ENCODE measurements at regions not wholly inside any gene's neighbourhood (a gene's known extent, or its start where the extent isn't known, plus 50 kb on each side); places are given as distances from the start of the nearest gene placed in this dataset.

- no peak for DNase-seq (ENCODE audit: low read depth in 2 of 2)
Measured at GRCh38 chr11:28483072-28483867, 375.1 kb downstream of the METTL15 start.

GRCh38 chr11:28482666-28483065, 374.5 kb downstream of the METTL15 start:
- DNase-seq (ENCODE audit: low read depth in 2 of 2), result no peak

GRCh38 chr11:28481616-28482480, 373.7 kb downstream of the METTL15 start:
- DNase-seq (ENCODE audit: low read depth in 2 of 2), result no peak

DNA sequence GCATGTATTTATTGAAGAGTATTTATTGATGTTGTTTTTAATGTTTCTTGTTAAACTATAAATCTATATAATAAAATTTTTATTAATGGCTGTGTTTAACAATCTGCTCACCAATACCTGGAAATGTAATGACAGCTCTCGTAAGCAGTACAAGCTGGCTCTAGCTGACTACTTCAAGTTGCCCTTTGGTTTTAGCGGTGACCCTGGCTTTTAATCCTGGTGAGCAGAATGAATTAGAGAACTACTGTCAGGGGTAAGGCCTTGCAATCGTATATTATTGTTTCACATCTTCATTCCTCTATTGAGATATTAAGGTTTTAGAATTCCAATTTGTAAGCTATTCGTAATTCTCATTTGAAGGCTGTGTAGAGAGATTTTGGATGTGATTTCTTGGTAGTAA, 372.2 kb downstream of the METTL15 start:
- no peak for DNase-seq (ENCODE audit: low read depth in 2 of 2)

- no peak for DNase-seq (ENCODE audit: low read depth in 2 of 2)
Measured at GRCh38 chr11:28476864-28477263, 368.7 kb downstream of the METTL15 start.

DNA sequence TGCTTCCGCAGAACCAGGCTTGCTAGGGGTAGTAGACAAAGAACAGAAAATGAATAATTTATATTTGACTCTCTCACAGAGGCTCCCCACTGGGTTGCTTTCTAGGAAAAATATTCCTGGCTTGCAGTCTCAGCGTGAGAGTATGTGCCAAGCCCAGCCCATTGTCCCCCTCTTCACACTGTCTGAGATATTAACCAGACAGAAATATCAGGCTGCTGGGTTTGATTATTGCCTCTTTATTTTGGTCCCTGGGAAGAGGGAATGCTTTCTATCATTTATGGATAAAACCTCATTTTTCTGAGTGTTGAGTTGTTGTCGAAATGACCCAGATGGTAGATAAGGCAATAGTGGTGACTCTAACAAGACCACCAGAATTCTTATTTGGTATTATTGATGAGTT, 367.9 kb downstream of the METTL15 start:
- no peak for DNase-seq (ENCODE audit: low read depth in 2 of 2)

DNA sequence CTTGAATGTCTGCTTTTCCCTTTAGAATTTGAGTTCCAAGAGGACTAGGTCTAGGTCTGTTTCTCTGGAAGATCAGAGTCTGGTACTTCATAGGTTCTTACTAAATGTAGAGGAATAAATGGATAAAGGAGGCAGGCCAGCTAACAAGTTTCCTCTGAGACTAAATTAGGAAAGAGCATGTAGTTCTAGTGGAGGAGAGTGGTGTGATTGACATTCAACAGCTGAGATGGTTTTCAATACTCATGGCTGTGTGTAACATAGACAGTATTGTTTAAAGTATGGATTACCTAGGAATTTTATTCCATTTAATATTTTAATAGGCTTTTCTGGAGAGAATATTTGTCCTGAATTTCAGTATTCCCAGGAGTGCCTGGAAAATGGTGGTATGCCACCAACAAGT, 364.7 kb downstream of the METTL15 start:
- no peak for DNase-seq (ENCODE audit: low read depth in 2 of 2)

GRCh38 chr11:28471537-28471936, 363.3 kb downstream of the METTL15 start:
- DNase-seq (ENCODE audit: low read depth in 2 of 2), result no peak

DNA sequence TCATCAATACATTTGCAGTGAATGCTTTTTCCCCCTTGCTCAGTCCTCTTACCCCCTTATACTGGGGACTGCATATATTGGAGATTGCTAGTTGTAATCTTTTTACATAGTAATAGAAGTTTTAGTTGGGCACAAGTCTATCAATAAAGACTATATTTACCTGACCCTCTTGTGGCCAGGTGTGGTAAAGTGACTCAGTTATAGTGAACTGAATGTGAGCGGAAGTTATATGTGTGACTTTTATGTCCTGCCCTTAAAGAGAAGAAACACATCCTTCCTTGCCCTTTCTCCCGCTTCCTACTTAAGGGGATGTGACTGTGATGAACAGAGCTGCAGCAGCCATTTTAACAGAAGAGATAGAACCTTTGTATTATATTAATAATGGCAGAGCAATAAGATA, 362.0 kb downstream of the METTL15 start:
- DNase-seq (ENCODE audit: low read depth in 2 of 2), result no peak

GRCh38 chr11:28466506-28466905, 358.3 kb downstream of the METTL15 start:
- no peak for DNase-seq (ENCODE audit: low read depth in 2 of 2)

DNA sequence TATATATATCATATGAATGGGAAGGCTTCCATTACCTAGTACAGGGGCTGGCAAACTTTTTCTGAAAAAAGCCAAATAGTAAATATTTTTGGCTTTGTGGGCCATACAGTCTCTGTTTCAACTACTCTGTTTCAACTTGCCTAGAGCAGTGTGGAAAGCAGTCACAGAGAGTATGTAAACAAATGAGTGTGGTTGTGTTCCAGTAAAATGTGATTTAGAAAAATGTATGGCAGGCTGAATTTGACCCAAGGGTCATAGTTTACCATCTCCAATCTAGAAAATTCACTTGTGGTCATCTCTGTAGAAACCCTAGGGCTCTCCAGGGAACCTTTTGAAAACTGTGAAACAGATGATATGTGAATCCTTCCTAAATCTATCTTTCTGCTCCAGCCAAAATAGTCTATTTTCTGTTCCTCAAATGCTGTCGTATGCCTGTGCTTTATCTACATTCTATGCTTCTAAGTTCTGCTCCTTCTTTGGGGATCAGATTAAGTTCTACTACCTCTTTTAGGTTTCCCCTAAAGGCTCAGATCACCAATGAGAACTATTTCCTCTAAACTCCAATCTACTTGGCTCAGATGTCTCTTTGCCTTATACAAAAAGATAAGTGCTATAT, 356.2 kb downstream of the METTL15 start:
- no peak for DNase-seq (ENCODE audit: low read depth in 2 of 2)

DNA sequence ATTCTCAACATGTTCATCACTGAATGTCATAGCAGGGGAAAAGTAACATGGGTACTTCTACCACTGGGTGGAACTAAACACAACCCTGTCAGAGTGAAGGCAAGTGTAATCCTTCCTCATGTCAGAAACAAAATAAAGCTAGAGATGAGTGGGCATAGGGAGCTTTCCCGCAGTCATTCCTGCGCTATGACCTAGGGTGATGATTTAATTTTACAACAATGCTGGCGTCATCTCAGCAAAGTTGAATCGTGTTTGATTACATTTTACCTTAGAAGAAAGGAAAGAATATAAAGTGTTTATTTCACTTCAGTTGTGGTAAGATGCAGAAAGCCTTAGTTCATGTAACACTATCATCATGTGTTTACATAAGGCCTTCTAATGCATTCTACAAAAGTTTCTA, 355.6 kb downstream of the METTL15 start:
- DNase-seq (ENCODE audit: low read depth in 2 of 2), result no peak

DNA sequence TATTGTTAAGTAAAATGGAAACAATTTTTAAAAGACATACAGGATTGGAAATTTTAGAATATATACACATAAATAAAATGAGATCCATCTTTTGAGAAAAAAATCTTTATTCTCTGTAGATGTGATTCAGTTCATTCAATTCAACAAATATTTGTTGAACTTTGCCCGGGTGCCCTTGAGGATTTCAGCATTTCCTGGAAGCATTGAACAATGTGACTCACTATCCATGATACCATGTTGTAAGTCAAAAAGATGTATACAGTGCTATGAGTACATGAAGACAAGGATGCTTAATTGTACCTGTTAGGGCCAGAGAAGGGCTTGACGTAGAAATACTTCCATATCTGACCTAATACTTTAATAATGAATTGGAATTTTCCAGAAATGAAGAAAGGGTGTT, 353.7 kb downstream of the METTL15 start:
- no peak for DNase-seq (ENCODE audit: low read depth in 2 of 2)

GRCh38 chr11:28461338-28461737, 353.1 kb downstream of the METTL15 start:
- no peak for DNase-seq (ENCODE audit: low read depth in 2 of 2)

GRCh38 chr11:28460348-28460747, 352.2 kb downstream of the METTL15 start:
- no peak for DNase-seq (ENCODE audit: low read depth in 2 of 2)

DNA sequence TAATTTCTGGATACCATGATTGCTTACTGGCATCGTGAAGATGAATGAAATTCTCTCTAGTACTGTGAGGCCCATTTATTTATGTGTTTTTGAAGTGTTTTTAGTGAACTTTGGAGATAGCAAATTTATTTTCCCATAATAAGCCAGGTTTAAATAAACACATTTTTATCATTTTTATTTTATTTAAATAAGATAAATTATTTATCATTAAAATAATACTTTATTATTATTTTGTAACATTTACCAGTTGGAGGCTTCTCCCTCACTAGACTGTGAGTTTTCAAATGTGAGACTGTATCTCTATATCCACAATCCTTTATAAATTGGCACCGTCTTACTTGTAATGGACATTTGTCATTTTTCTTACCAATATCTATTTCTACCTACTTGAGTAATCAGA, 351.7 kb downstream of the METTL15 start:
- DNase-seq (ENCODE audit: low read depth in 2 of 2), result no peak

DNA sequence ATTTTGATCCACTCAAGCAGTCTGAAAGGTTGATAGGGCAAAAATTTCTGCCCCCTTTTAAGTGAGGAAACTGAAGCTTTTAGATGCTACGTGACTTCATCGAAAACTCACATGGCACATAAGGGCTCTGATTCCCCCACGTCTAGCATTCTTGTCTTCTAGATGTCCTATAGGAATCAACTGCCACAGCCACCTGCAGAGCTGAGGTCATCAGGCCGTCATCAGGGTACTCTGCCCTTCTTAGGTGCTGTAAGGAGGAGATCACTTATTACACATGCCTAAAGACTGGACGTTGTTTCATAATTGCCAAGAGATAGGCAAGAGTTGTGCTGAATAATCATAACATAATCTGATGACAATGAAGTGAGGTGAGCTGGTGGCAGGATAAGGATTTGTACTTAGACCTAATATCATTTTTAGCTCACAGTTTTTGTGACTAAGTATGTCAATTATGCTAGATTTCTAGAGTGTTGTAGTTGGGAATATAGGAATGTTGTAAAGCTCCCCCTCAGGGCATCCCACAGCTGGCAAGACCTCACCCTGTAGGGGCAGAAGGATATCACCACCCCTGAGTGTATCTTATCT, 349.4 kb downstream of the METTL15 start:
- DNase-seq (ENCODE audit: low read depth in 2 of 2), result no peak

GRCh38 chr11:28448186-28448585, 340.0 kb downstream of the METTL15 start:
- DNase-seq (ENCODE audit: low read depth in 2 of 2), result no peak

GRCh38 chr11:28447226-28447625, 339.0 kb downstream of the METTL15 start:
- DNase-seq (ENCODE audit: low read depth in 2 of 2), result no peak

- no peak for DNase-seq (ENCODE audit: low read depth in 2 of 2)
Measured at GRCh38 chr11:28442131-28442530, 333.9 kb downstream of the METTL15 start.

DNA sequence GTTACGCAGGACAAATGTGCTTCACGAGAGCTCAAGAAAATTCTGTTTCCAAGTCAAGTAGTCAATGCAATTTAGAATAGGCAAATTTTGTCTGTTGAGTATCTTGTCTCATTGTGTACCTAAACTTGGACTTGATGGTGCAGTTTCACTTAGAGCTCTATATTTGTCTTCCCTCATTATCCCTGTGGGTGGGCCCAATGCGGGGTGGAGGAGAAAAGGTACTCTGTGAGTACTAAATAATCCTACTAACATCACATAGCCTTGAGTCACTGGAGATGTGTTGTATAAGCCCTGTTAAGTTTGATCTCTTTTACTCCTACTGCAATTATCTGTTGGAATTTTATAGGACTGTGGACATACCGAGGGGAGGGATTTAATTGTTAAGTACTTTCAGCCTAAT, 331.2 kb downstream of the METTL15 start:
- no peak for DNase-seq (ENCODE audit: low read depth in 2 of 2)

- DNase-seq (ENCODE audit: low read depth in 2 of 2), result no peak
Measured at GRCh38 chr11:28420099-28420498, 311.9 kb downstream of the METTL15 start.

All from stimulated activated CD8-positive, alpha-beta memory T cell treated with anti-CD3 and anti-CD28 coated beads, Interleukin-2, amount 100 ng/mL, for 48 hours (primary cell).